ENCODE measurements at regions not wholly inside any gene's neighbourhood (a gene's known extent, or its start where the extent isn't known, plus 50 kb on each side); places are given as distances from the start of the nearest gene placed in this dataset.
"Not testable (repeated sequence)": the region's sequence is repeated elsewhere in the genome, so short reads cannot be mapped to it uniquely, and the experiment has no call there.

GRCh38 chr10:84854439-84854838 lies 526.0 kb downstream of the CCSER2 start:
- no peak overlapping the region for H3K27ac Mint-ChIP-seq
- H3K9me3 Mint-ChIP-seq, result peaks cover 3% of the 10 kb centered on the region
- no peaks in the 10 kb centered on the region for H3K36me3 Mint-ChIP-seq (ENCODE audit: low read depth)
- H3K4me1 Mint-ChIP-seq, result no peaks in the 10 kb centered on the region
- DNase-seq (no peak), ATAC-seq (no peak)
- peaks cover 2% of the 10 kb centered on the region for H3K27me3 Mint-ChIP-seq
- H3K4me3 Mint-ChIP-seq, result no peak overlapping the region

- ATAC-seq (no peak), DNase-seq (no peak)
- H3K36me3 Mint-ChIP-seq (ENCODE audit: low read depth), result no peaks in the 10 kb centered on the region
- peaks cover 6% of the 10 kb centered on the region for H3K9me3 Mint-ChIP-seq
- no peak overlapping the region for H3K4me3 Mint-ChIP-seq
- H3K4me1 Mint-ChIP-seq, result no peaks in the 10 kb centered on the region
- H3K27me3 Mint-ChIP-seq, result peaks cover 3% of the 10 kb centered on the region
- no peak overlapping the region for H3K27ac Mint-ChIP-seq
Observed at GRCh38 chr10:84860855-84861254, 532.5 kb downstream of the CCSER2 start.

- H3K27me3 Mint-ChIP-seq, result peaks cover 3% of the 10 kb centered on the region
- peaks cover 6% of the 10 kb centered on the region for H3K9me3 Mint-ChIP-seq
- H3K36me3 Mint-ChIP-seq (ENCODE audit: low read depth), result no peaks in the 10 kb centered on the region
- DNase-seq (no peak), ATAC-seq (no peak)
- no peaks in the 10 kb centered on the region for H3K4me1 Mint-ChIP-seq
- H3K4me3 Mint-ChIP-seq, result no peak overlapping the region
- H3K27ac Mint-ChIP-seq, result no peak overlapping the region
Observed at GRCh38 chr10:84862551-84862950, 534.2 kb downstream of the CCSER2 start.

- H3K27me3 Mint-ChIP-seq, result peaks cover 3% of the 10 kb centered on the region
- H3K27ac Mint-ChIP-seq, result no peak overlapping the region
- H3K4me3 Mint-ChIP-seq, result no peak overlapping the region
- no peaks in the 10 kb centered on the region for H3K36me3 Mint-ChIP-seq (ENCODE audit: low read depth)
- no peak for DNase-seq
- H3K9me3 Mint-ChIP-seq, result peaks cover 3% of the 10 kb centered on the region
- no peaks in the 10 kb centered on the region for H3K4me1 Mint-ChIP-seq
- no peak for ATAC-seq
Observed at GRCh38 chr10:84863675-84864074, 535.3 kb downstream of the CCSER2 start.

GRCh38 chr10:84876116-84876999 lies 548.0 kb downstream of the CCSER2 start:
- no peaks in the 10 kb centered on the region for H3K9me3 Mint-ChIP-seq
- no peaks in the 10 kb centered on the region for H3K27me3 Mint-ChIP-seq
- H3K4me3 Mint-ChIP-seq, result no peak overlapping the region
- no peaks in the 10 kb centered on the region for H3K36me3 Mint-ChIP-seq (ENCODE audit: low read depth)
- ATAC-seq (no peak), DNase-seq (no peak)
- no peak overlapping the region for H3K27ac Mint-ChIP-seq
- no peaks in the 10 kb centered on the region for H3K4me1 Mint-ChIP-seq

- Mint-ChIP-seq H3K27me3 (no peaks in the 10 kb centered on the region), H3K27ac (no peak overlapping the region), H3K9me3 (no peaks in the 10 kb centered on the region), H3K4me1 (no peaks in the 10 kb centered on the region), H3K4me3 (no peak overlapping the region), H3K36me3 (ENCODE audit: low read depth) (no peaks in the 10 kb centered on the region)
- ATAC-seq (no peak), DNase-seq (no peak)
Observed at GRCh38 chr10:84879991-84880390, 551.6 kb downstream of the CCSER2 start.

- not testable (repeated sequence) for H3K4me3 Mint-ChIP-seq; H3K4me1 Mint-ChIP-seq; H3K9me3 Mint-ChIP-seq; H3K27me3 Mint-ChIP-seq; DNase-seq; H3K27ac Mint-ChIP-seq; ATAC-seq; H3K36me3 Mint-ChIP-seq (ENCODE audit: low read depth)
Observed at GRCh38 chr10:84881696-84882095, 553.3 kb downstream of the CCSER2 start.

GRCh38 chr10:84890706-84891105 lies 562.3 kb downstream of the CCSER2 start:
- no peaks in the 10 kb centered on the region for H3K27me3 Mint-ChIP-seq
- no peaks in the 10 kb centered on the region for H3K4me1 Mint-ChIP-seq
- no peak overlapping the region for H3K27ac Mint-ChIP-seq
- DNase-seq, result no peak
- peaks cover 6% of the 10 kb centered on the region for H3K9me3 Mint-ChIP-seq
- no peaks in the 10 kb centered on the region for H3K36me3 Mint-ChIP-seq (ENCODE audit: low read depth)
- ATAC-seq, result no peak
- H3K4me3 Mint-ChIP-seq, result no peak overlapping the region

GRCh38 chr10:84891631-84892030 lies 563.2 kb downstream of the CCSER2 start:
- DNase-seq, result no peak
- no peaks in the 10 kb centered on the region for H3K36me3 Mint-ChIP-seq (ENCODE audit: low read depth)
- ATAC-seq, result no peak

GRCh38 chr10:84895541-84895940 lies 567.2 kb downstream of the CCSER2 start:
- Mint-ChIP-seq H3K4me1 (no peaks in the 10 kb centered on the region), H3K36me3 (ENCODE audit: low read depth) (no peaks in the 10 kb centered on the region), H3K4me3 (no peak overlapping the region), H3K27ac (no peak overlapping the region), H3K27me3 (no peaks in the 10 kb centered on the region), H3K9me3 (no peaks in the 10 kb centered on the region)
- ATAC-seq (no peak), DNase-seq (no peak)

More at GRCh38 chr10:84891631-84892030, 563.2 kb downstream of the CCSER2 start:
- Mint-ChIP-seq H3K27me3 (no peaks in the 10 kb centered on the region), H3K27ac (no peak overlapping the region), H3K4me3 (no peak overlapping the region), H3K4me1 (no peaks in the 10 kb centered on the region), H3K9me3 (peaks cover 6% of the 10 kb centered on the region)

GRCh38 chr10:84896909-84897308 lies 568.5 kb downstream of the CCSER2 start:
- DNase-seq (no peak), ATAC-seq (no peak)
- Mint-ChIP-seq H3K27ac (no peak overlapping the region), H3K9me3 (no peaks in the 10 kb centered on the region), H3K4me1 (no peaks in the 10 kb centered on the region), H3K27me3 (no peaks in the 10 kb centered on the region), H3K4me3 (no peak overlapping the region), H3K36me3 (ENCODE audit: low read depth) (no peaks in the 10 kb centered on the region)

GRCh38 chr10:84899268-84899667 lies 570.9 kb downstream of the CCSER2 start:
- H3K36me3 Mint-ChIP-seq (ENCODE audit: low read depth), result no peaks in the 10 kb centered on the region
- ATAC-seq, result no peak
- no peak for DNase-seq
- no peaks in the 10 kb centered on the region for H3K27me3 Mint-ChIP-seq
- H3K4me1 Mint-ChIP-seq, result no peaks in the 10 kb centered on the region
- no peak overlapping the region for H3K4me3 Mint-ChIP-seq
- H3K9me3 Mint-ChIP-seq, result no peaks in the 10 kb centered on the region
- no peak overlapping the region for H3K27ac Mint-ChIP-seq

- Mint-ChIP-seq H3K27me3 (no peaks in the 10 kb centered on the region), H3K4me1 (no peaks in the 10 kb centered on the region), H3K4me3 (no peak overlapping the region), H3K36me3 (ENCODE audit: low read depth) (no peaks in the 10 kb centered on the region), H3K9me3 (no peaks in the 10 kb centered on the region), H3K27ac (no peak overlapping the region)
- DNase-seq (no peak), ATAC-seq (no peak)
Observed at GRCh38 chr10:84900141-84900540, 571.8 kb downstream of the CCSER2 start.

- DNase-seq (no peak), ATAC-seq (no peak)
- no peak overlapping the region for H3K27ac Mint-ChIP-seq
- no peaks in the 10 kb centered on the region for H3K9me3 Mint-ChIP-seq
- H3K27me3 Mint-ChIP-seq, result no peaks in the 10 kb centered on the region
- no peak overlapping the region for H3K4me3 Mint-ChIP-seq
- H3K36me3 Mint-ChIP-seq (ENCODE audit: low read depth), result no peaks in the 10 kb centered on the region
- no peaks in the 10 kb centered on the region for H3K4me1 Mint-ChIP-seq
Observed at GRCh38 chr10:84901885-84902284, 573.5 kb downstream of the CCSER2 start.

- ATAC-seq (no peak), DNase-seq (no peak)
- Mint-ChIP-seq H3K36me3 (ENCODE audit: low read depth) (no peaks in the 10 kb centered on the region), H3K4me3 (no peak overlapping the region), H3K27me3 (no peaks in the 10 kb centered on the region), H3K9me3 (no peaks in the 10 kb centered on the region), H3K27ac (no peak overlapping the region), H3K4me1 (no peaks in the 10 kb centered on the region)
Observed at GRCh38 chr10:84902553-84902952, 574.2 kb downstream of the CCSER2 start.
